HG03469 (cell line): ENCODE measurements at regions not wholly inside any gene's neighbourhood (a gene's known extent, or its start where the extent isn't known, plus 50 kb on each side); places are given as distances from the start of the nearest gene placed in this dataset.
"Not testable (repeated sequence)": the region's sequence is repeated elsewhere in the genome, so short reads cannot be mapped to it uniquely, and the experiment has no call there.

Source experiments
- ATAC-seq: cut with Tn5 transposase; IDR thresholded peaks from one replicate; pipeline ENCODE4 v1.9.1; 2021; ENCODE audit warnings: mild to moderate bottlenecking, moderate library complexity, moderate number of reproducible peaks; ENCODE audit not compliant: unreplicated experiment

- ATAC-seq, result no peak
These were observed 310.7 kb upstream of the CNTN5 start for GRCh38 chr11:98710026-98710425.

GRCh38 chr11:98710986-98711385, 309.8 kb upstream of the CNTN5 start:
- no peak for ATAC-seq

GRCh38 chr11:98720951-98721350, 299.8 kb upstream of the CNTN5 start:
- ATAC-seq, result no peak

- no peak for ATAC-seq
These were observed 295.3 kb upstream of the CNTN5 start for GRCh38 chr11:98725471-98725870.

- no peak for ATAC-seq
These were observed 292.3 kb upstream of the CNTN5 start for GRCh38 chr11:98728421-98728820.

GRCh38 chr11:98729118-98729517, 291.6 kb upstream of the CNTN5 start:
- no peak for ATAC-seq

- no peak for ATAC-seq
These were observed 287.8 kb upstream of the CNTN5 start for GRCh38 chr11:98732947-98733346.

- ATAC-seq, result not testable (repeated sequence)
These were observed 287.4 kb upstream of the CNTN5 start for GRCh38 chr11:98733378-98733777.

GRCh38 chr11:98734686-98735085, 286.1 kb upstream of the CNTN5 start:
- no peak for ATAC-seq

- no peak for ATAC-seq
These were observed 283.9 kb upstream of the CNTN5 start for GRCh38 chr11:98736833-98737232.

GRCh38 chr11:98740321-98740720, 280.4 kb upstream of the CNTN5 start:
- ATAC-seq, result no peak

GRCh38 chr11:98763446-98763845, 257.3 kb upstream of the CNTN5 start:
- not testable (repeated sequence) for ATAC-seq

GRCh38 chr11:98766903-98767302, 253.8 kb upstream of the CNTN5 start:
- ATAC-seq, result no peak

GRCh38 chr11:98770046-98770445, 250.7 kb upstream of the CNTN5 start:
- ATAC-seq, result not testable (repeated sequence)

- ATAC-seq, result no peak
These were observed 249.0 kb upstream of the CNTN5 start for GRCh38 chr11:98771791-98772190.

GRCh38 chr11:98772893-98773292, 247.9 kb upstream of the CNTN5 start:
- no peak for ATAC-seq

GRCh38 chr11:98793276-98793675, 227.5 kb upstream of the CNTN5 start:
- ATAC-seq, result no peak

GRCh38 chr11:98798333-98798732, 222.4 kb upstream of the CNTN5 start:
- no peak for ATAC-seq

GRCh38 chr11:98800696-98801095, 220.1 kb upstream of the CNTN5 start:
- no peak for ATAC-seq

- no peak for ATAC-seq
These were observed 191.6 kb upstream of the CNTN5 start for GRCh38 chr11:98828986-98829708.

GRCh38 chr11:98829971-98830370, 190.8 kb upstream of the CNTN5 start:
- no peak for ATAC-seq

GRCh38 chr11:98834776-98835175, 186.0 kb upstream of the CNTN5 start:
- no peak for ATAC-seq

- ATAC-seq, result no peak
These were observed 185.4 kb upstream of the CNTN5 start for GRCh38 chr11:98835335-98835734.
